ENCODE measurements at regions not wholly inside any gene's neighbourhood (a gene's known extent, or its start where the extent isn't known, plus 50 kb on each side); places are given as distances from the start of the nearest gene placed in this dataset.
A peak's percentile ranks its signal among the peaks of the same experiment; 100 is the strongest.

DNA sequence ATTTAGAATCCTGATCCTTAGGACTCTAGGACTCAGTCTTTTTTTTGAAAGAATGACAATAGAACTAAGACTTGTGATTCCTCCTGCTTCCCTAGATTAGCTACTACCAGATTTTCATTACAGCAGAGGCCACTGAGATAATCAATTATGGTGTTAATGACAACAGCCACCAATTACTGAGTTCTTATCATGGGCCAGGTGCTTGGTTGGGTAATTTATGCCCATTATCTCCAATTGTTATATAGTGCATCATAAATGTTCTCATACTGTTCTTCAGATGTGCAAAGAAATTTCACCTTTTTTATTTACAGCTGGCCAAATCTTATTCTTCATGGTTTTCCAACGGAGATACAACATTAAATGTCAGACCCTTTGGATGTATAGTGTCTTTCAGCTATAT, 162.9 kb upstream of the CMC1 start:
- H3K36me3 Mint-ChIP-seq: no peaks in the 10 kb centered on the region
- no peaks in the 10 kb centered on the region for H3K9me3 Mint-ChIP-seq (ENCODE audit: low read depth)
- no peak for ATAC-seq
- no peak for DNase-seq
- no peak overlapping the region for H3K4me3 Mint-ChIP-seq
- CTCF ChIA-PET: no interaction called here
- H3K27me3 Mint-ChIP-seq: no peaks in the 10 kb centered on the region
- H3K4me1 Mint-ChIP-seq: no peaks in the 10 kb centered on the region
- no peak overlapping the region for H3K27ac Mint-ChIP-seq

DNA sequence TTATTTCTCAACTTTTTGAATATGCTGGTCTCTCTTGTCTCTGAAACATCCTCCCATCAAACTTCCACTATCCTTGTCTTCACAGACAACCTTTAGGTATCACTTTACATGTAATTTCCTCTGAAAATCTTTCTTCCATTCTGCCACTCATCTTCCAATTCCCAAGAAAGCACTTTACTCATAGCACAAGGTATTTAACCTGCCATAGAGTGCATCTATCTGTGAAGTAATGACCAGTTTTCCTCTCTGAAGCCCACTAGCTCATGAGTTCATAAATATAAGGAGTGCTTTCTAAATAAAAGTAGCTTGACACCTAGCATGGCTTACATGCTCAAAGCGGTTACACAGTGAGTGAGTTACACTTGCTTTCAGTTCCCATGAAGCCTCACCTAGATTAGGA, 160.7 kb upstream of the CMC1 start:
- CTCF ChIA-PET: interaction anchor here (0.6 kb wide), 1 partner anchor 334 kb away, joined by 3 read pairs; no protein-coding TSS in a partner anchor
- no peak for ATAC-seq
- Mint-ChIP-seq H3K36me3 (no peaks in the 10 kb centered on the region), H3K9me3 (ENCODE audit: low read depth) (no peaks in the 10 kb centered on the region), H3K27me3 (no peaks in the 10 kb centered on the region), H3K4me1 (no peaks in the 10 kb centered on the region), H3K4me3 (no peak overlapping the region), H3K27ac (no peak overlapping the region)
- DNase-seq: no peak

GRCh38 chr3:28081533-28081947, 159.9 kb upstream of the CMC1 start:
- H3K9me3 Mint-ChIP-seq (ENCODE audit: low read depth): no peaks in the 10 kb centered on the region
- no peak overlapping the region for H3K4me3 Mint-ChIP-seq
- no peaks in the 10 kb centered on the region for H3K4me1 Mint-ChIP-seq
- DNase-seq (no peak), ATAC-seq (no peak)
- no peak overlapping the region for H3K27ac Mint-ChIP-seq
- no peaks in the 10 kb centered on the region for H3K27me3 Mint-ChIP-seq
- CTCF ChIA-PET: interaction anchor here (0.9 kb wide), 1 partner anchor 16 kb away, joined by 3 read pairs; no protein-coding TSS in a partner anchor
- H3K36me3 Mint-ChIP-seq: no peaks in the 10 kb centered on the region

DNA sequence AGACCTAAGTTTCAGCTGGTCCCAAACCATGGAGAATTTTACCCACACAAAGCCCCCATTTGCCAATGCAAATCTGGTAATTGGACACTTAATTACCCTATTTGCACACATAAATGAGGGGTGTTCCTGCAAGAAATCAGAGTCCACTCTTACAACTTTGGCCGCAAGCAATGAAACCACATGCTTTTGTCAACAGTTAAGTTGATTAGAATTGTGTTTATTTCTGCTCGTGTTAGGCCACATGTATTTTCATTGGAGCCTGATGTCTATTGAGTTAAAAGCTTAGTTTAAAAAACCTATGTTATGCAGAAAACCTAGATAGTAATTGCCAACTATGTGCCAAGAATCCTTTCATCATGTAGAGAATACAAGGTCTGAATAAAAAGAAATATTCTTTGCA, 153.8 kb upstream of the CMC1 start:
- Mint-ChIP-seq H3K27ac (no peak overlapping the region), H3K4me3 (no peak overlapping the region), H3K4me1 (peaks cover 2% of the 10 kb centered on the region), H3K27me3 (no peaks in the 10 kb centered on the region), H3K36me3 (peaks cover 2% of the 10 kb centered on the region), H3K9me3 (ENCODE audit: low read depth) (no peaks in the 10 kb centered on the region)
- DNase-seq (no peak), ATAC-seq (no peak)
- CTCF ChIA-PET: no interaction called here

- Mint-ChIP-seq H3K9me3 (ENCODE audit: low read depth) (peaks cover 7% of the 10 kb centered on the region), H3K4me3 (no peak overlapping the region), H3K27ac (peak overlapping the region; percentile 36), H3K4me1 (peaks cover 2% of the 10 kb centered on the region), H3K36me3 (peaks cover 5% of the 10 kb centered on the region), H3K27me3 (no peaks in the 10 kb centered on the region)
- ATAC-seq (no peak), DNase-seq (no peak)
- CTCF ChIA-PET: interaction anchor here (1.0 kb wide), 1 partner anchor 238 kb away, joined by 3 read pairs; no protein-coding TSS in a partner anchor
These were observed 152.4 kb upstream of the CMC1 start for GRCh38 chr3:28088811-28089526.

- H3K27ac Mint-ChIP-seq: peak overlapping the region; percentile 36
- ATAC-seq (no peak), DNase-seq (no peak)
- H3K36me3 Mint-ChIP-seq: peaks cover 8% of the 10 kb centered on the region
- CTCF ChIA-PET: interaction anchor here (1.0 kb wide), 1 partner anchor 237 kb away, joined by 3 read pairs; no protein-coding TSS in a partner anchor
- H3K9me3 Mint-ChIP-seq (ENCODE audit: low read depth): peaks cover 8% of the 10 kb centered on the region
- H3K27me3 Mint-ChIP-seq: no peaks in the 10 kb centered on the region
- peaks cover 2% of the 10 kb centered on the region for H3K4me1 Mint-ChIP-seq
- no peak overlapping the region for H3K4me3 Mint-ChIP-seq
These were observed 151.9 kb upstream of the CMC1 start for GRCh38 chr3:28089527-28089897.

DNA sequence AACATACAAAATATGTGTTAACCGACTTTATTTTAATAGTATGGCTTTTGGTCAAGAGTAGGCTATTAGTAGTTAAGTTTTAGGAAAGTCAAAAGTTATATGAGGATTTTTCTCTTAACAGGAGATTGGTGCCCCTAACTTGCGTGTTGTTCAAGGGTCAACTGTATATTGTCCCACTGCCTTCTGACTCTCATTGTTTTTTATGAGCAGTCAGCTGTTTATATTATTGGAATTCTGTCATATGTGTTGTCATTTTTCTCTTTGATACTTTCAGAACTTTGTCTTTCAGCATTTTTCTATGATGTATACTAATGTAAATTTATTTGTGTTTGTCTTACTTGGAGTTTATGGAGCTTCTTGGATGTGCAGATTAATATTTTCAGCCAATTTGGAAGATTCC, 142.1 kb upstream of the CMC1 start:
- CTCF ChIA-PET: no interaction called here
- Mint-ChIP-seq H3K27ac (no peak overlapping the region), H3K36me3 (peaks cover 7% of the 10 kb centered on the region), H3K4me3 (no peak overlapping the region), H3K27me3 (no peaks in the 10 kb centered on the region), H3K9me3 (ENCODE audit: low read depth) (peaks cover 14% of the 10 kb centered on the region), H3K4me1 (no peaks in the 10 kb centered on the region)
- no peak for ATAC-seq
- no peak for DNase-seq

- Mint-ChIP-seq H3K4me3 (no peak overlapping the region), H3K4me1 (no peaks in the 10 kb centered on the region), H3K36me3 (peaks cover 7% of the 10 kb centered on the region), H3K27ac (no peak overlapping the region), H3K9me3 (ENCODE audit: low read depth) (peaks cover 14% of the 10 kb centered on the region), H3K27me3 (no peaks in the 10 kb centered on the region)
- CTCF ChIA-PET: no interaction called here
- ATAC-seq (no peak), DNase-seq (no peak)
These were observed 139.7 kb upstream of the CMC1 start for GRCh38 chr3:28101705-28102104.

DNA sequence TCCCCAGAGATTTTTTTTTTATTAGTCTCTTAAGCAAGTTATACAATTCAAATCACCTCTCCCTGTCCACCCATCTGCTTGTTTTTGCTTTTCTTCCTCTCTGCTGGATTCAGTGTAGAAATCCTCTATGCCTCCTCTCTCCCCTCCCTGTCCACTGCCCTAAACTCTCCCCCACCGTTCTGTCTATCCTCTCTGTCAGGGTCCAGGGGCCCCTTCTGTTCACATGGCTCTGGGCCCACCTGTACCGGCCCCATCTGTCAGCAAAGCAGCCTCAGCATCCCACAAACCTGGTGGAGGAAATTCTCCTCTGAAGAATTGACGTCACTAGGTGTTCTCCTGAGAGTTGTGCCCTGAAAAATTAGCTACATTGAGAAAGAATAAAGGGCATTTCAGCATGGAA, 137.6 kb upstream of the CMC1 start:
- CTCF ChIA-PET: no interaction called here
- DNase-seq: no peak
- peaks cover 11% of the 10 kb centered on the region for H3K9me3 Mint-ChIP-seq (ENCODE audit: low read depth)
- no peak overlapping the region for H3K27ac Mint-ChIP-seq
- no peaks in the 10 kb centered on the region for H3K27me3 Mint-ChIP-seq
- no peak for ATAC-seq
- H3K4me1 Mint-ChIP-seq: no peaks in the 10 kb centered on the region
- peaks cover 7% of the 10 kb centered on the region for H3K36me3 Mint-ChIP-seq
- H3K4me3 Mint-ChIP-seq: no peak overlapping the region

DNA sequence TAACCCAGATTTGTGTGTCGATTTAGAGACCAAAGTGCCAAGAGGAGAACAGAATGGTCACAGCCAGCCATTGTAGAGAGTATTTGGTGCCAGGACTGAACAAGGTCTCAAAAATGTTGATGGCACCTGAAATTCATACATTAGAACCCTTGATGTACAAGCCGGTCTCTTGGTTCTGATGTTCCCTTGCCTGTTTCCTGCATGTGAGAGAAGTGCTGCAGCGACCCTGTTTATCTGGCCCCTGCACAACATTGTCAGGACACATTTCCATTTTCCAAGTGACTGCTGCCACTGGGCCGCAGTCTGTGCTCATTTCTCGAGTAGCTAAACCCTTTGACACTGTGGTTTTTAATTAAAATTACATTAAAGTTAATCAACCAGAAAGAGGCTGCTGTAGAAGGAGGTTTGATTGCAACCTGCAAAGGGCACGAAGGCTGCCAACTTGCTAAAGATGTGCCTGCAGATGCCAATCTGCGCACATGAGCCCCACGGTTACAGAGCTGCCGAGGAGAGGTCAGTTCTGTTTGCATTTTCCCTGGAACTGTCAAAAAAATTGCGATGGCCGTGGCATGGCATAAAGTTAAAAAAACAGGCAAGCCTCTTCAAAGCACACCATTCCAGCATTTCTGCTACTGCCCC, 136.4 kb upstream of the CMC1 start:
- Mint-ChIP-seq H3K27ac (no peak overlapping the region), H3K4me1 (no peaks in the 10 kb centered on the region), H3K27me3 (no peaks in the 10 kb centered on the region), H3K9me3 (ENCODE audit: low read depth) (peaks cover 9% of the 10 kb centered on the region), H3K36me3 (peaks cover 4% of the 10 kb centered on the region), H3K4me3 (no peak overlapping the region)
- CTCF ChIA-PET: no interaction called here
- ATAC-seq (no peak), DNase-seq (no peak)

GRCh38 chr3:28109829-28110228, 131.6 kb upstream of the CMC1 start:
- Mint-ChIP-seq H3K36me3 (no peaks in the 10 kb centered on the region), H3K4me3 (no peak overlapping the region), H3K27ac (no peak overlapping the region), H3K4me1 (no peaks in the 10 kb centered on the region), H3K27me3 (no peaks in the 10 kb centered on the region), H3K9me3 (ENCODE audit: low read depth) (peaks cover 5% of the 10 kb centered on the region)
- DNase-seq: no peak
- no peak for ATAC-seq
- CTCF ChIA-PET: no interaction called here

DNA sequence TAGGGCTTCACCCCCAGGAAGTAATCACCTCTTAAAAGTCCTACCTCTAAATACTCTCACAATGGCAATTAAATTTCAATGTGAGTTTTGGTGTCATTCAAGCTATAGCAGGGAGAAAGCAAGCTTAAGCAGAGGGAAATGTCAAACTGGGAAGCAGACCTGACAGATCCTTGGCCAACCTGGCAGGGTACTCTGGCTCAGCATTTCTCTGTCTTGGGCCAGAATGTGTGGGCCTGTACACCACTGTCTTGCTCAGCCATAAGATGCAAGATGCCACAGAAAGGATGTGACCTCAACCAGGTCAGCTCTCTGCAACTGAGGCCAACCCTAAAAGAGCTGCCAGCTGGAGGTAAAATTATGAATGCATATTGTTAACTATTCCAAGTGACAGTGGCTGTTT, 130.6 kb upstream of the CMC1 start:
- no peak overlapping the region for H3K4me3 Mint-ChIP-seq
- CTCF ChIA-PET: no interaction called here
- no peak for ATAC-seq
- no peaks in the 10 kb centered on the region for H3K27me3 Mint-ChIP-seq
- H3K9me3 Mint-ChIP-seq (ENCODE audit: low read depth): peaks cover 5% of the 10 kb centered on the region
- H3K4me1 Mint-ChIP-seq: no peaks in the 10 kb centered on the region
- H3K27ac Mint-ChIP-seq: no peak overlapping the region
- H3K36me3 Mint-ChIP-seq: no peaks in the 10 kb centered on the region
- DNase-seq: no peak

DNA sequence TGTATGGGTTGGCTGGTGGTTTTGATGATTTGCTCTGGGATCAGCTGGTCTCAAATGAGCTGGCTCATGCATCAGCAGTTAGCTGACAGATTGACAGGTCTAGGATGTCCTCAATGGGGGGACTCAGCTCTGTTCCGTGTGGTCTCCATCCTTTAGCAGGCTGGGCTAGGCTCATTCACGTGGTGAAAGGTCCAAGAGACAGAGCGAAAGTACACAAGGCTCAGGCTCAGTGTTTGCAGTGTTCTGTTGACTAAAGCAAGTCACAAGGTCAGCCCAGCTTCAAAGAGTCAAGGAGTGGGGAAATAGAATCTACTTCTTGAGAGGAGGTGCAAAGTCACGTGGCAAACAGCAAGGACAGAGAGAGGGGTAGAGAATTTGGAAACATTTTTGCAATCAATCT, 126.5 kb upstream of the CMC1 start:
- Mint-ChIP-seq H3K4me1 (no peaks in the 10 kb centered on the region), H3K4me3 (no peak overlapping the region), H3K27ac (no peak overlapping the region), H3K36me3 (no peaks in the 10 kb centered on the region), H3K27me3 (no peaks in the 10 kb centered on the region), H3K9me3 (ENCODE audit: low read depth) (peaks cover 3% of the 10 kb centered on the region)
- CTCF ChIA-PET: no interaction called here
- no peak for ATAC-seq
- no peak for DNase-seq

DNA sequence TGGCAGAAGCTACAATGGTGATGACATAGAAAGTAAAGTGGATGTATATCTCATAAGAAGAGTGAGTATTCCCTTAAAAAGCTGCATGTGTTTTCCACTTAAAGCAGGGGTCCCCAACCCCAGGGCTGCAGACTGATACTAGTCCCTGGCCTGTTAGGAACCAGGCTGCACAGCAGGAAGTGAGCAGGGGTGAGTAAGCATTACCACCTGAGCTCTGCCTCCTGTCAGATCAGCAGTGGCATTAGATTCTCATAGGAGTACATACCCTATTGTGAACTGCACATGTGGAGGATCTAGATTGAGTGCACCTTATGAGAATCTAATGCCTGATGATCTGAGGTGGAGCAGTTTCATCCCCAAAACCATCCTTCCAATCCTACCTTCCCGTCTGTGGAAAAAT, 126.1 kb upstream of the CMC1 start:
- Mint-ChIP-seq H3K9me3 (ENCODE audit: low read depth) (peaks cover 2% of the 10 kb centered on the region), H3K36me3 (no peaks in the 10 kb centered on the region), H3K4me1 (no peaks in the 10 kb centered on the region), H3K27me3 (no peaks in the 10 kb centered on the region), H3K4me3 (no peak overlapping the region), H3K27ac (no peak overlapping the region)
- ATAC-seq: no peak
- CTCF ChIA-PET: no interaction called here
- no peak for DNase-seq
